DMS 273 treated with DMSO at 0.1 percent for 48 hours (cell line): ENCODE measurements at regions not wholly inside any gene's neighbourhood (a gene's known extent, or its start where the extent isn't known, plus 50 kb on each side); places are given as distances from the start of the nearest gene placed in this dataset.
"Not testable (repeated sequence)": the region's sequence is repeated elsewhere in the genome, so short reads cannot be mapped to it uniquely, and the experiment has no call there.

Source experiments
- DNase-seq: peaks from one replicate; lab custom pipeline; 2025; lab: John Stamatoyannopoulos, UW

DNA sequence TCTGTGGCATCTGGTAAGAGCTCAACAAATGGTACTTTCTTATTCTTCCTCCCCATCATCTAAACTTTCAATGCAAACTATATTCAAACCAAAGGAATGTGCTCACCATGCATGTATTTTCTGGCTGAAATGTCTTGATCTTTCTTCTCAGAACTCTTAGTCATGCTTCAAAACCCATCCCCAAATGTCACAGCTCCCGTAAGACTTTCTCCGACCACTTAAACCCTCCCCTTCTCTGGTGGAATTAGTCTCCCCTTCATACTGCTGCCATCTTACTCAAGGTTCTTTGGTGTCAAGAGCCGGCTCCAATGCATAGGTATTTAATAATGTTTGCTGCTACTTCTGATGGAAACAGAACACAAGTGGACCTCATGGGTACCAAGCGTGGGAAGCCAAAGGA is 538.1 kb downstream of the MATN1 start:
- no peak for DNase-seq

DNA sequence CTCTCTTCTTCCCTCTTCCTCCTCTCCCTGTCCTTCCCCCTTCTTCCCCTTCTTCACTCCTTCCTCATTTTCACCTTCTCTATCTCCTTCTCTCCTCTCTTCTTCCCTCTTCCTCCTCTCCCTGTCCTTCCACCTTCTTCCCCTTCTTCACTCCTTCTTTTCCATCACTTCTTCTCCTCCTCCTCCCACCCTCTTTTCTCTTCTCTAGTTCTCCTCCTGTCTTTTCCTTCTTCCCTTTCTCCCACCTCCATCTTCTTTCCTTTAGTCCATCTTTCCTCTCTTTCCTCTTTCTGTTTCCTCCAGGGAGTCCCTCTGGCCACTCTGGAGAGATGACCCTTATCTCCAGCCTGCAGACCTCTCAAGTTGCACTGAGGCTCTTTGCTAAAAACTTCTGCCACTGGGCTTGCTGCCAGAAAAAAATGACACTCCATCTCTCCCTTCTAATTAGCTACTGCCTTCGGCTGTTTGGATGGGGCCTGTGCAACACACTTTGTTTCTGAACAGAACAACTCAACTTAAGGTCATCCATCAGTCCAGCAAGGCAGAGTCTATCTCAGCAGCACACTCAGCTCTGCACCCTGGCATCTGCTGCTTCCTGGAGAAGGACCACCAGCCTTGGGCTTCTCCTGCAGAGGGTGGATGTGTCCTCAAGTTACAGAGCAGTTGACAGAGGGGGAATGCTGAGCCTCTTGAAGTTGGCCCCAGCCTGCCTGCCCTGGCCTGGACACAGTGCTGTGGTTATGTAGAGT is 538.8 kb downstream of the MATN1 start:
- DNase-seq, result no peak

DNA sequence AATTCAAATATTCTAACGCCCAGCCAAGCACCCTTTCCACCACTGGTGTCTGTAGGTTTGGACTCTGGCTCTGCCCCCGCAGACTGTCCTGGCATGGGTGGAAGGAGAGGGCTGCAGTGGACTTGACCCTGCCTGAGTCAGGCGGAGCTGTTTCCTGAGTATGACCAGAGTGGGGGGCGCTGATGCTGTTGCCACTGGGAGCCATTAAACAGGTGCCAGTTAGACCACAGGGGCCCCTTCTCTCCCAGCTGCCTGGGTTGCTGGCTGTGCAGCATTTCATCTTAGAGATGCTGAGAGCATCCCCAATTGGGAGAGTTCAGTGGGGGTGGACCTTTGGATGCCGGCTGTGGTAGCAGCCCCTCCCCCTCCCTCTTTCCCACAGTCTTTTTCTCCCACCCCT is 539.5 kb downstream of the MATN1 start:
- DNase-seq, result no peak

DNA sequence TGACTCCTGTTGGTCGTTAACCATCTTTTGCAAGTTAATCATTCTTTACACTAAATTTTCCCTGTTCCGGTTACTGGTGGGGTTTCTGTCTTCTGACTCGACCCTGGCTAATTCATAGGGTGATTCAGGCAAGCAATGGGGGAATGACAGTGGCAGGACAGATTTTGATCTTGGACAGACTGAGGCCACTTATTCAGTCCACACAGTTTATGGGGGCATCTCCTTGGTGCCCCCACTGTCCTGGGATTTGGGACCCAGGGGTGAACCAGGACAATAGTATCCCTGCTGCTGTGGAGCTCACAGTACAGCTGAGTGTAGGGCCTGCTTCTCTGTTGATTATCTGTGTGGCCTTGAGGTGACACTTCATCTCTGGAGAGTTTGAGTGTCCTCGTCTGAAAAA is 540.4 kb downstream of the MATN1 start:
- DNase-seq, result no peak

DNA sequence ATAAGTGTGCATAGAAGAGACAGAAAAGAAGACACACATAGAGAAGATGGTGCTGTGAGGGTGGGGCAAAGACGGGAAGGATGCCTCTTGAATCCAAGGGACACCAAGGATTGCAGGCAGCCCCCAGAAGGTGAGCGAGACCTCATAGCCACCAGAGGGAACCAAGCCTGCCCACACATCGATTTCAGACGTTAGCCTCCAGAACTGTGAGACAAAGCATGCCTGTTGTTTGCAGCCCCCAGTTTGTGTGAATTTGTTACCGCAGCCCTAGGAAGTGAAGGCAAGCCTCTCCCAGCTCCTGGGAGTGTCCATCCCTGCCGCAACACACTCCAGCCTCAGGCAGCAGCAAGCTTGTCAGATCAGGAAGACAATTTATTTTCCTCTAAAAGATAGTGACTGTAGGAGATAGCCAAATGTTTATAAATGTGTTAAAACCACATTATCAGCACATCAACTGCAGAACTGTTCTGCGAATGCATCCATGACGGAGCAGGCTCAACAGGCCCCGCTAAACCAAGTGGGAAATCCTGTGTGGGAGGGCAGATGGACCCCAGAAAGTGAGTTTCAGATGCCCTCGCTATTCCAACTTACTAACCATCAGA is 543.3 kb downstream of the MATN1 start:
- DNase-seq, result no peak

DNA sequence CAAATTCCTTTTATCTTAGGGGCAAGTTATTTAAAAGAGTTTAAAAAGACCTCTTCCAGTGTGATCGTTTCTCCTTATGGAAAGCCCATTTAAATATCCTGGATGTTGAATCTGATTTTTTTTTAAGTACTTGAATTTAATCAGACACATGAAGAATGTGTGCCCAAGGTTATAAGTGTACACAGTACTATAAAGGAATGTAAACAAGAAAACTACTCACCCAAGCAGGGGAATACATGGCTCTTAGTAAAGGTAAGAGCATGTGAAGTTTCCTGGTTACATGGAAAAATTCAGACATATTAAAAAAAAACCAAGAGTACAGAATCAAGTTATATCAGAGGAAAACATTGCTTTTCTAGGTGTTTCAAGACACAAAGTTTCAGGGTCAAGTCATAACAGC is 546.9 kb downstream of the MATN1 start:
- no peak for DNase-seq

DNA sequence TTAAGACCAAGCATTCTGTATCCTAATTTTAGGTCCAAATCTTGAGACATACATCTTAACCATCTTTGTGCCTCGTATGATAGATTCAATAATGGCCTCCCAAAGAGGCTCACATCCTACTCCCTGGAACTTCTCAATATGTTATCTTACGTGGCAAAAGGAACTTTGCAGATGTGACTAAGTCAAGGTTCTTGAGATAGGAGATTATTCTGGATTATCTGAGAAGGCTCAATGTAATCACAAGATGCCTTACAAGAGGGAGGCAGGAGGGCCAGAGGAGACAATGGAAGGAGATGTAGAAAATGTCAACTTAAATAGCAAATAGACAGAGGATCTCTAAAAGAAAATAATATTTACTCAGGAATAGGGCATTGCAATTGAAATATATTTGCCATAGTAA is 548.9 kb downstream of the MATN1 start:
- DNase-seq, result no peak

DNA sequence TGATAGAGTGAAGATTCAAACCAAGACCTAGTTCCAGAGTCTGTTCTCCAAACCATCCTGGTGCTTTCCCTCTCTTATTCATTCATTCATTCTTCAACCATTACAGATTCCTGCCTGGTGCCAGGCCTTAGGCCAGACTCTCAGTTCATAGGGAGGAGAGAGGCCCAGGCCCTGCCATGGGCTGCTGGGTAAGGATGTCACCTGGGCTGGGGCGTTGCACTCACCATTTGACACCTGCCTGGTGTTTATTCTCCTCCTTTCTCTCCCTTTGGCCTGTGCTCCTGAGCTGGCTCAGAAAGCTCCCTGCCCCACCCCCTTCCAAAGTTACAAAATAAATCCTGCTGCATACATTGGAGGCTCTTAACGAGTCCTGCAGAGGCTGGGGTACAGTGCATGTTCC is 549.8 kb downstream of the MATN1 start:
- no peak for DNase-seq

DNA sequence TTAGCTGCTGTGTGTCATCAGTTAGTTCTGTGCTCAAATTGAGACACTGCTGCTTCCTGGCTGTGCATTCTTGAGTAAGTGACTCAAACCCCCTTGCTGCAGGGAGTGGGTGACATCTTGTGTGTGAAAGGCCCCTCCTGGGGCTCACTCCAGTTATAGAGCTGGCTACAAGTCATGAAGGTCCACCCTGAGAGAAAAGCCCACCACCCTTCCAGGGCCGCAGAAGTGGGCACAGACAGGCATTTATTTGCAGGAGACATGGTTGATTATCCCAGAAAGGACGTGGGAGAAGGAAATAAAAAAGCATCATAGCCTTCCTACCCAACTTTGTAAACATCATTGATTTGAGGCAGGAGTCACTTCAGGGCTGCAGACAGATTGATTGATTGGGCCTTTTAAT is 550.6 kb downstream of the MATN1 start:
- DNase-seq, result no peak

DNA sequence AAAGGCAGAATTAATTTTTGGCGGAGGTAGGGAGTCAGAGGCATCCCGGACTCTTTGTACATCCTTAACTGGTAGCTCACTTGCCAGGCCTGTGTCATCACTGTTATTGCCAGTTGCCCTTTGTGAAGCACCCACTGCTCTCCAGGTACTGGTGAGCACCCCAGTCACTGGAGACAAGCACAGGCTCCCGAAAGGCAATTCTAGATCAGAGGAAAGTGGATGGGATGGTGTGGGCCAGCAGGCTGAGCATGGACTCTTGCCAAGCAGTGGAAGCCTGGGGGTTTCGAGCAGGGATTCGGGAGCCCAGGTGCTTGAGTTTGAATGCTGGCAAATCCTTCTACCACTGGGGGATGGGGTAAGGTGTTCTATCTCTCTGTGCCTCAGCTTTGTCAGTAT is 551.1 kb downstream of the MATN1 start:
- DNase-seq, result no peak

DNA sequence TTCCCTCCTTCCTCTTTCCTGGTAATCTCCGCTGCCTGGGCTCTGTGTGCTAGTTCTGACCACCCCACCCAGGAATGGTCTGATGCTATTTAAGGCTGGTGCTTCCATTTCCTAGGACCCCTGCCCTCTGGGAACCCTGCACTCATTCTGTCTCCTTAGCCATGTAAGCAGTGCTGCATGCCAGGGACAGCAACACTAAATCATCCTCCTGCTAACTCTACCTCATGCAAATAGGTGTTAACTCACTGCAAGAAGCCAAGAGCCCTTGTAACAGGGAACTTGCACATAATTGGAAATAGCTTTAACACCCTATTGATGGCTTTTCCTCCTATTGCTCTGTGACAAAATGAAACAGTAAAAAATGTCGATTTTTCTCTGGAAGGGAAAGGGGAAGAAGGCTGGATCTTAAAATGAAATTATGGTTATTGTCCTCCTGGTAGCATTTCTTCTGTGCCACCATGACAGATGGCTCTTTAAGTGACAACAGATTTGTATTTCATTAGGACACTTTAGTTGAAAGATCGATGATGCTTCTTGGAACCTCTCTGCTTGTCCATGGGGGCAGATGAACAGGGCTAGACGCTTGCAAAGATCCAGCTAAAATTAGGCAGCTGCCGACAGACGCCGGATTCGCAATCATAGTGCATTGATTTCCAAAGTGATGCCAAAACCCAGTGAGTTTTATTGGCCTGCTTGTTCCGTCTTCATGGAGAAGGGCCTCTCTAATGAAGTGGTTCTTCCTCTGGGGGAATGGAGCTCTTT is 551.7 kb downstream of the MATN1 start:
- no peak for DNase-seq

DNA sequence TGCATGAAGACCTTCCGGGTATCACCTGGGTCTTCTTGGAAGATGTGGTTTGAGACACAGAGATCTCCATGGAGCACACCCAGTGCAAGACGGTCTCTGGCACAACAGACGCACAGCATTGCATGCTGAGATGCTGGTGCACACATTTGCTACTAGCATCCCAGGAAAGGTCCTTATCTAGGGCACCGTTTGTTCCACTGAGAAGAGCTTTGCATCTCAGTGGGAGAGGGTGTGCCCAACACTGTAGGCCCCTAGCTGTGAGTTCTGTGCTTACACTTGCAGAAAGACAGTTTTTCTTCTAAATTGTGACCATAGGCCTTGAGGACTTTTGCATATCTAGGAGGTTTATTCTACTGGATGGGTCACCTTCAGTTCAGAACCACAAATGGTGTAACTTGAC is 554.1 kb downstream of the MATN1 start:
- no peak for DNase-seq

DNA sequence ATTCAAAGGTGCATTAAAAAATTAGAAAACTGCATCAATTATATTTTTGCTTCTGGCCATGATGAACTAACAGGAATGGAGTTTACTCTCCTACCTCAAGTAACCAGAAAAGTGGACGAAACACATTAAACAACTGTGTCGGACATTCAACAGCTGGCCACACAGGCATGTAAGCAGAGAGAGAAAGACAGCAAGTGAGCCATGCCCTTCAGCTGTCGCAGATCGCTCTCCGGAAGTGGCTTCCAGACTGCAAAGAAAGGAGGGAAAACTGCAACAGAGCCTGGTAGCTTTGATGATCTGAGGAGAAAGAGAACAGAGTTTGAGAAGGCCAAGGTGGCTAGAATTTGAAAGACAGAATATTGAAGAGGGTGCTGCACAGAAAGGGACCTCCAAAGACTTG is 557.2 kb downstream of the MATN1 start:
- no peak for DNase-seq

DNA sequence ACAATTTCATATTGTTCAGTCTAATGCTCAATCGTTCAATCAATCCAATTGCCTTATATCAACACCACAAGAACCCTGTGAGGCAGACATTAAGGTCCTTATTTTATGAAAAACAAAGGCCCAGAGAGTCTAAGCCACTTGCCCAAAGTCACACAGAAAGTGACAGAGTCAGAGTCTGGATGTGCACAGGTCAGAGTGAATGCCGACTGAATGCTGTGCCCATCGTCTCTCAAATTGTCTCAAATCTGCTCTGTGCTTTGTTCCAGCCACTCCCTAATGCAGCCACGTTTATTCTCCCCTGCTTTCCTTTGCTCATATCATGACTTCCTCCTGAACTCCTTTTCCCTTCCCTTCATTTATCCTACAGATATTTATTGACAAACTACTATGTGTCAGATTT is 558.3 kb downstream of the MATN1 start:
- no peak for DNase-seq

DNA sequence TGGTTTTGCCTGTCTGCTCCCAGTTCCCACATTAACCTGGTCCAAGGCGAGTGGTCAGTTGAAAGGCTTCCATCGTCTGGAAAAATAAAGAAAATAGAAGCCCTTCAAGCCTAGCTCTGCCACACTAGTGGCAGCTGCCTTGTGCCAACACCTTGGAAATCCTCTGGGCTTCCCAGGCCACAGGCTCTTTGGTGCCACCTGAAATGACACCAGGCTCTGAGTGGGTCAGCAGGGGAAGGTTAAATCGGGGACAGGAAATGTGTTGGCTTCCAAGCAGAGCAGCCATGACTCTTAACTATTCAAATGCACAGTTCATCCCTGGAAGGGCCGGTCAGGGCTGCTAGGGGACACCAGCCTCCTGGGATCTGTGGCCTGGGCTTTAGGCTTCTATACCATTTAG is 558.7 kb downstream of the MATN1 start:
- DNase-seq, result no peak

DNA sequence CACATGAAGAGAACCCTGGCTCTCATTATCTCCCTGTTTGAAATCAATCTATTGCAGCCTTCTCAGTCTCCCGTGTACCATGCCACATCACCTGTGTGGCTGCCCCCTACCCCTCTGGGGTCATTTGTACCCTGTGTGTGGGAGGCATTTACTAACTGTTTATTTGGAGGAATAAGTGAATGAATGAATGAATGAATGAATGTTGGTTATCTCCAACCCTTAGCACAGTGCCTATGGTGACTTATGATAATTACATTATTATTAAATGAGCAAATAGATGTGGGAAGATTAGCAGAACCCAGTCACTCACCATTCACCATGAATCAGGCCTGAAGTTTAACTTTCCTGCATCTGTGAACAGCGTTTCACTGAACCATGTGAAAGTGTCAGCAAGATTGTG is 560.8 kb downstream of the MATN1 start:
- DNase-seq, result no peak

DNA sequence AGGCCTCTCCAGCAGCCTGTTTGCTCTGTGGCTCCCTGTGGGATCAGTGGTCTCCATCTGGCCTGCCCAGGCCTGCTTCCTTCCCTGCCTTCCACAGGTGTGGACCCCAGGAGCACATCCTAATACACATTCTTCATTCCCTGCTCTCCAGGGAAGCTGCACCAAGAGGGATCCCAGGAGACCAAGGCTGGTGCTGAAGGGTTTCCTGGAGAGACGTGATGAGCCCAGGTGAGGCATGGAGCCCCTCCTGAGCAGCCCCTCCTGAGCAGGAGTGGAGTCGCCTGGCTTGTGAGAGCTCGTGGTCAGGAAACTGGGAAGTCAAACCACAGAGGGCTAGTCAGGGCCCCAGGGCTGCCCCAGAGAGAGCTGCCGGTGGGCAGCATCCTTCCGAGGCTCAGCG is 561.4 kb downstream of the MATN1 start:
- DNase-seq, result no peak

DNA sequence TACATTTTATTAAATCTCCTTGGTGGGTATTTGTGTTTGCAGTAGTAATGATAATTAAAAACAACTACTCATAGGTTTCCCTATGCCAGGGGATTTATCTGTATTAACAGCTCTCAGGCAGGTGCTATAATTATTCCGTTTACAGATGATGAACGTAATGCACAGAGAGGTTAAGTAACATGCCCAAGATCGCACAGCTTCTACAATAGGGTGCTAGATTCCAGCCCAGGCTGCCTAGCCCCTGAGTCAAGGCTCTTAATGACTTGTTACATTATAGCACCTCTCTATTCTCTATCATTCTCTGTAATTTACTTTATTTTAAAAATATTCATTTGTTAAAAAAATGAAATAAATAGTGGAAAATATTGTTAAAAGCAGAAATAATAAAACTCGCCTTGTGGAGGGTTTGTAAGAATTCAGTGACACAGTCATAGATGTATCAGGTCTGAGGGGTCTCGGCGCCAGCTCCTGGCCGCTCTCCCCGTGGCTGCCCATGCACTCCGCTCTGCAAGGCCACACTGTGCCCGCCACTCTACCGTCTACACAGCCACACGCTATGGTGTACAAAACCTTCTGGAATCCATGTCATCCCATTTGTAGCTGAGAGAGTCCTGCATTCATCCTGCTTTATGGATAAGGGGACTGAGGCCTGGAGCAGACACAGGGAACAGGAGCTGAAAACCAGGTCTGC is 562.2 kb downstream of the MATN1 start:
- no peak for DNase-seq

DNA sequence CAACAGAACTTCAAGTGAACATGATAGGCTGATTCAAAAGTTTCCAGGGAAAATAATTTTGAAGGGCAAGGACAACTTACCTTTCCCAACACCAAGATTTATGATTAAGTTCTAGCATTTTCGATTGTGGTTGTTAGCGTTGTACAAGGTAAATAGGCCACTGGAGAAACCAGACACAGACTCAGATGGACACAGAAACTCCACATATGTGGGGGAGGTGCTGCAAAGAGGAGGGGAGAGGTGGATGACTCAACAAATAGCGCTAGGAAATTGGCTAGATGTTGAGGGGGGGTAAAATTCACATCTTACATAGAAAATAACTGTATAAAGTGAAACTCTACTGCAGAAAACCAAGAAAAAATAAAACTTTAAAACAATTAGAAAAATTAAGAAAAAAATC is 564.4 kb downstream of the MATN1 start:
- DNase-seq, result no peak

DNA sequence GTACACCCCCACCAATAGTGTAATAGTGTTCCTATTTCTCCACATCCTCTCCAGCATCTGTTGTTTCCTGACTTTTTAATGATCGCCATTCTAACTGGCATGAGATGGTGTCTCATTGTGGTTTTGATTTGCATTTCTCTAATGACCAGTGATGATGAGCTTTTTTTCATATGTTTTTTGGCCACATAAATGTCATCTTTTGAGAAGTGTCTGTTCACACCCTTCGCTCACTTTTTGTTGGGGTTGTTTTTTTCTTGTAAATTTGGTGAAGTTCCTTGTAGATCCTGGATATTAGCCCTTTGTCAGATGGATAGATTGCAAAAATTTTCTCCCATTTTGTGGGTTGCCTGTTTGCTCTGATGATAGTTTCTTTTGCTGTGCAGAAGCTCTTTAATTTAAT is 567.7 kb downstream of the MATN1 start:
- not testable (repeated sequence) for DNase-seq

DNA sequence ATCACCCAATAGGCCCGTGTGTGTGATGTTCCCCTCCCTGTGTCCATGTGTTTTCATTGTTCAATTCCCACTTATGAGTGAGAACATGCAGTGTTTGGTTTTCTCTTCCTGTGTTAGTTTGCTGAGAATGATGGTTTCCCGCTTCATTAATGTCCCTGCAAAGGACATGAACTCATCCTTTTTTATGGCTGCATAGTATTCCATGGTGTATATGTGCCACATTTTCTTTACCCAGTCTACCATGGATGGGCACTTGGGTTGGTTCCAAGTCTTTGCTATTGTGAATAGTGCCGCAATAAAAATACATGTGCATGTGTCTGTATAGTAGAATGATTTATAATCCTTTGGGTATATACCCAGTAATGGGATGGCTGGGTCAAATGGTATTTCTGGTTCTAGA is 568.1 kb downstream of the MATN1 start:
- not testable (repeated sequence) for DNase-seq

DNA sequence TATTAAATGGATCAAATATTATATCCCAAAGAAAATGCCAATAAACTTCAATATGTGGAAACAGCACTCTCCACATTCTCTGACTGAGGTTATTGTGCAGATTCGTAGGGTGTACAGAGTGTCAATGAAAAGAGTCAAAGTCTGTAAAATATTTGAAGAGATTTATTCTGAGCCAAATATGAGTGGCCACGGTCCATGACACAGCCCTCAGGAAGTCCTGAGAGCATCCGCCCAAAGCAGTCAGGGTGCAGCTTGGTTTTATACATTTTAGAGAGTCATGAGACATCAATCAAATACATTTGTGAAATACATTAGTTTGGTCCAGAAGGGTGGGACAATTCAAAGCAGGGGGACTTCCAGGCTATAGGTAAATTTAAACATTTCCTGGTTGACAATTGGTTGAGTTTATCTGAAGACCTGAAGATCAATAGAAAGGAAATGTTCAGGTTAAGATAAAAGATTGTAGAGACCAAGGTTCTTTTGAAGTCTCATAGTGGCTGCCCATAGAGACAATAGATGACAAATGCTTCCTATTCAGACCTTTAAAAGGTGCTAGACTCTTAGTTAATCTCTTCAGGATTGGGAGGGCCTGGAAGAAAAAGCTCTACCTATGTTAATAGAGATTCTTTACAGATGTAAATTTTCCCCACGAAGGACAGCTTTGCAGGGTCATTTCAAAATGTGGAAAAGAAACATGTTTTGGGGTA is 569.5 kb downstream of the MATN1 start:
- no peak for DNase-seq
